ENCODE measurements at regions not wholly inside any gene's neighbourhood (a gene's known extent, or its start where the extent isn't known, plus 50 kb on each side); places are given as distances from the start of the nearest gene placed in this dataset.

DNA sequence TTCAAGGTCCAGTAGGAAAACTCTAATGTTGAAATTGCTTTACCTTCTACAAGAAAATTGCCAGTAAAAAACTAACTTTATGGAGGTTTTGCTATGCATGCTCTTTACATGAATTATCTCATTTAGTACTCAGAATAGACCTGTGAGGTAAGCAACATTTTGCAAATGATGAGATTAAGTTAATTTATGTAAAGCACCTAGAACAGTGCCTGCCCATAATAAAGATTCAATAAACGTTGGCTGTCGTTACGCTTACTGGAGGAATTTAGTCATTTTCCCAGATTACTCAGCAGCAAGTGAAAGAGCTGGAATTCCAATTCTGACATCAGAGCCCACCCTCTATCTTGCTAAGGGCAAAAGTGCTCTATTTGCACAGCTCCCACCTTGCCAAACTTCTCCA, 69.4 kb upstream of the ARID1B start:
- TF ChIP-seq GABPA (IDR thresholded peaks at IDR 0.05; ENCODE audit: low read depth) = no peak
- TF ChIP-seq, protein P1, sequence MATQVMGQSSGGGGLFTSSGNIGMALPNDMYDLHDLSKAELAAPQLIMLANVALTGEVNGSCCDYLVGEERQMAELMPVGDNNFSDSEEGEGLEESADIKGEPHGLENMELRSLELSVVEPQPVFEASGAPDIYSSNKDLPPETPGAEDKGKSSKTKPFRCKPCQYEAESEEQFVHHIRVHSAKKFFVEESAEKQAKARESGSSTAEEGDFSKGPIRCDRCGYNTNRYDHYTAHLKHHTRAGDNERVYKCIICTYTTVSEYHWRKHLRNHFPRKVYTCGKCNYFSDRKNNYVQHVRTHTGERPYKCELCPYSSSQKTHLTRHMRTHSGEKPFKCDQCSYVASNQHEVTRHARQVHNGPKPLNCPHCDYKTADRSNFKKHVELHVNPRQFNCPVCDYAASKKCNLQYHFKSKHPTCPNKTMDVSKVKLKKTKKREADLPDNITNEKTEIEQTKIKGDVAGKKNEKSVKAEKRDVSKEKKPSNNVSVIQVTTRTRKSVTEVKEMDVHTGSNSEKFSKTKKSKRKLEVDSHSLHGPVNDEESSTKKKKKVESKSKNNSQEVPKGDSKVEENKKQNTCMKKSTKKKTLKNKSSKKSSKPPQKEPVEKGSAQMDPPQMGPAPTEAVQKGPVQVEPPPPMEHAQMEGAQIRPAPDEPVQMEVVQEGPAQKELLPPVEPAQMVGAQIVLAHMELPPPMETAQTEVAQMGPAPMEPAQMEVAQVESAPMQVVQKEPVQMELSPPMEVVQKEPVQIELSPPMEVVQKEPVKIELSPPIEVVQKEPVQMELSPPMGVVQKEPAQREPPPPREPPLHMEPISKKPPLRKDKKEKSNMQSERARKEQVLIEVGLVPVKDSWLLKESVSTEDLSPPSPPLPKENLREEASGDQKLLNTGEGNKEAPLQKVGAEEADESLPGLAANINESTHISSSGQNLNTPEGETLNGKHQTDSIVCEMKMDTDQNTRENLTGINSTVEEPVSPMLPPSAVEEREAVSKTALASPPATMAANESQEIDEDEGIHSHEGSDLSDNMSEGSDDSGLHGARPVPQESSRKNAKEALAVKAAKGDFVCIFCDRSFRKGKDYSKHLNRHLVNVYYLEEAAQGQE (IDR thresholded peaks at IDR 0.05; ENCODE audit: insufficient replicate concordance, low read depth) = no peak
- TF ChIP-seq, protein P2, sequence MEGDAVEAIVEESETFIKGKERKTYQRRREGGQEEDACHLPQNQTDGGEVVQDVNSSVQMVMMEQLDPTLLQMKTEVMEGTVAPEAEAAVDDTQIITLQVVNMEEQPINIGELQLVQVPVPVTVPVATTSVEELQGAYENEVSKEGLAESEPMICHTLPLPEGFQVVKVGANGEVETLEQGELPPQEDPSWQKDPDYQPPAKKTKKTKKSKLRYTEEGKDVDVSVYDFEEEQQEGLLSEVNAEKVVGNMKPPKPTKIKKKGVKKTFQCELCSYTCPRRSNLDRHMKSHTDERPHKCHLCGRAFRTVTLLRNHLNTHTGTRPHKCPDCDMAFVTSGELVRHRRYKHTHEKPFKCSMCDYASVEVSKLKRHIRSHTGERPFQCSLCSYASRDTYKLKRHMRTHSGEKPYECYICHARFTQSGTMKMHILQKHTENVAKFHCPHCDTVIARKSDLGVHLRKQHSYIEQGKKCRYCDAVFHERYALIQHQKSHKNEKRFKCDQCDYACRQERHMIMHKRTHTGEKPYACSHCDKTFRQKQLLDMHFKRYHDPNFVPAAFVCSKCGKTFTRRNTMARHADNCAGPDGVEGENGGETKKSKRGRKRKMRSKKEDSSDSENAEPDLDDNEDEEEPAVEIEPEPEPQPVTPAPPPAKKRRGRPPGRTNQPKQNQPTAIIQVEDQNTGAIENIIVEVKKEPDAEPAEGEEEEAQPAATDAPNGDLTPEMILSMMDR (IDR thresholded peaks at IDR 0.05; ENCODE audit: insufficient read depth, low read length) = no peak
- TF ChIP-seq SPI1 (IDR thresholded peaks at IDR 0.05; ENCODE audit: borderline replicate concordance, low read depth) = no peak
- TF ChIP-seq POLR2AphosphoS5 (IDR thresholded peaks at IDR 0.05; ENCODE audit: low read depth) = no peak
- DNase-seq (ENCODE audit: low read depth in 1 of 2, low spot score in 1 of 2) = no peak
- Histone ChIP-seq H3K27me3 (ENCODE audit: insufficient read depth, poor library complexity, severe bottlenecking) (no peaks in the 10 kb centered on the region), H3K4me3 (replicated peaks; ENCODE audit: insufficient read depth, low read length) (no peak overlapping the region), H3K27ac (replicated peaks) (no peak overlapping the region)

DNA sequence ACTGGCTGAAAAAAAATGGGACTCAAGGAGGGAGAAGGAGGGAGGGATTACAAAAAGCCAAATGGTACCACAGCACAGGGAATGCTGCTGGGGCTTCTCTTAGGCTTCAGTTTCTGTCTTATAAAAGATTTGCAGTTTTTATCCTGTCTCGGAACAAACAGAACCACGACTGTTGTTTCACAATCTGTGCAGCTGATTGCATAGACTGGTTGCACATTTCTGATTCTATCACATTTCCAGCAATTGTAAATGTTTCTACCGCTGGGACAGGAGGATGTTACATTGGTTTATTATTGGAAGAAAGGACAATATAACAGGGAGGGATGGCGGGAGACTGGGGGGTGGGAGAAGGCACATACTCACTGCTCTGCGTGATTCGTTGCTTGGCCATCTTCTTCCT, 73.5 kb upstream of the ARID1B start:
- H3K4me3 ChIP-seq (replicated peaks; ENCODE audit: insufficient read depth, low read length) = no peak overlapping the region
- no peak for DNase-seq (ENCODE audit: low read depth in 1 of 2, low spot score in 1 of 2)
- no peak overlapping the region for H3K27ac ChIP-seq (replicated peaks)
- no peaks in the 10 kb centered on the region for H3K27me3 ChIP-seq (ENCODE audit: insufficient read depth, poor library complexity, severe bottlenecking)
- TF ChIP-seq POLR2AphosphoS5 (IDR thresholded peaks at IDR 0.05; ENCODE audit: low read depth) = no peak
- TF ChIP-seq, protein P1 (IDR thresholded peaks at IDR 0.05; ENCODE audit: insufficient replicate concordance, low read depth) = no peak

DNA sequence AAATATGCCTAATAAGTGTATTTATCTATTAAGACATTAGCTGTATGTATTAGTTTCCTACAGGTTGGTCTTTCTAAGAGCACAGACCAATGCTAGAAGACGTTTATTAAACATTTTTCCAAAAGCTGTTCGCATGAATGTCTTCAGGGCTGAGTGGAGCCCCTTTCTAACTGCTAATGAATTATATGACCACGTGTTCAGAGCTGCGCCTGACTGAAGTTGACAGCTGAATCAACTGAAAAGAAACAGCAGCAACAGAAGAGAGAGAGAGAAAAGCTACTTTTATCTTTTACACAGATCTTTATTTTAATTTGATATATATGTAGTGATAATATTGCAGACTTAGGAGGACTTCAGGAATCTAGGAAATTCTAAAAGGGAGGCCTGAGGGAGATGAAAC, 75.2 kb upstream of the ARID1B start:
- H3K27ac ChIP-seq (replicated peaks) = no peak overlapping the region
- no peak overlapping the region for H3K4me3 ChIP-seq (replicated peaks; ENCODE audit: insufficient read depth, low read length)
- no peak for TF ChIP-seq POLR2AphosphoS5 (IDR thresholded peaks at IDR 0.05; ENCODE audit: low read depth)
- TF ChIP-seq, protein P2 (IDR thresholded peaks at IDR 0.05; ENCODE audit: insufficient read depth, low read length) = no peak
- TF ChIP-seq SPI1 (IDR thresholded peaks at IDR 0.05; ENCODE audit: borderline replicate concordance, low read depth) = no peak
- TF ChIP-seq, protein P1 (IDR thresholded peaks at IDR 0.05; ENCODE audit: insufficient replicate concordance, low read depth) = no peak
- no peak for TF ChIP-seq GABPA (IDR thresholded peaks at IDR 0.05; ENCODE audit: low read depth)
- DNase-seq (ENCODE audit: low read depth in 1 of 2, low spot score in 1 of 2) = no peak
- no peaks in the 10 kb centered on the region for H3K27me3 ChIP-seq (ENCODE audit: insufficient read depth, poor library complexity, severe bottlenecking)
